GM18873 (cell line): ENCODE measurements at regions not wholly inside any gene's neighbourhood (a gene's known extent, or its start where the extent isn't known, plus 50 kb on each side); places are given as distances from the start of the nearest gene placed in this dataset.
A peak's percentile ranks its signal among the peaks of the same experiment; 100 is the strongest.
"Not testable (repeated sequence)": the region's sequence is repeated elsewhere in the genome, so short reads cannot be mapped to it uniquely, and the experiment has no call there.

Experiments used
- ATAC-seq: cut with Tn5 transposase; IDR thresholded peaks from one replicate; pipeline ENCODE4 v1.9.1; 2021; ENCODE audit warnings: mild to moderate bottlenecking, moderate library complexity, moderate number of reproducible peaks; ENCODE audit not compliant: unreplicated experiment, low FRiP score

DNA sequence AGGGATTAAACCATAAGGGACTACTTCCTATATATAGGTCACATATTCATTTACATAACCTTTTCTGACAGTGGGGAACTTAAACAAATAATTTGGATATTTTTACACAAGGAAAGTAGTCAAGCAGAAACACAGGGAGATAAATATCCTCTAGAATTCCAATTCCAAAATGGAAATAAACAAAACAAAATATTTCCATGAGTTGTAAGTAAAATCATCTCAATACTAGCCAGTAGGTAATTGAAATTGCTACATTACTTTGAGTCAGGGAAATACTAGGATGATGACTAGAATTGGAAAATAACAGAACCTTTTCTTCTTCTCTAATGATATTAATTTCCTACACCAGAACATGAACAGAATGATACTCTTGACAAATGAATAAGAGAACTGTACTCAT is 1308.1 kb upstream of the GJE1 start:
- ATAC-seq, result no peak

DNA sequence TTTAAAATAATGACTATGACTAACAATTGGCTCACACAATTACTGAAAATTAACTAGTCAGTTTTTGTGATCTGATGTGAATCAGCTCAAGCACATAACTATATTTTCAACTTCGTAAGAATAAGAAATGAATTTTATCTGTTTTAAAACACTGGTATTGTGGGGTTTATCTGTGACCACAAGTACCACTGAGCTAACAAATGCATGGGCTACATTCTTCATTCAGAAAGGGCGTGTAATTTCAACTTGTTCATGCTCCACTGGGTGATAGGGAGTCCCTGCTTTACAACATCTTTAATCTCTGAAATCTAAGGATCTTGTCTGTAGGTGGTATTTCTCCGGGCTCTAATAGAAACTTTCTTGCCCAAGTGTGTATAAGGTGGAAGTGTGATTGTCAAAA is 1311.5 kb upstream of the GJE1 start:
- ATAC-seq, result no peak

DNA sequence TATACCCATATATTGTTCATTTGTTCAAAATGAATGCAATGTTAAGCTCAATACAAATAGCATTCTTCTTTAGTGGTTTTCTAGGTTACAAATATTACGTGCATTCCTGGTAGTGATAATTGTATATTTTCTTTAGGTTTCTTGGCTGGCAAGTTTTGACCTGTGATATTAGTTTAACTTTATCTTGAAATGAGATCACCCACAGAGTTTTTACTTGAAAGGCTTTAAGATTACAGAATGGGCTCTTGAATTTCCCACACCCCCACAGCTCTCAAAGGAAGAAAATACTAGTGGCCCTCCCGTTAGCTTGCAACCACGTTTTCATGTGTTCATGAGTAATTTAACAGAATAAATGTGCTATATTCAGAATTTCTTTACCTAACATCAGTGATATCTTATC is 1315.5 kb upstream of the GJE1 start:
- ATAC-seq, result no peak

DNA sequence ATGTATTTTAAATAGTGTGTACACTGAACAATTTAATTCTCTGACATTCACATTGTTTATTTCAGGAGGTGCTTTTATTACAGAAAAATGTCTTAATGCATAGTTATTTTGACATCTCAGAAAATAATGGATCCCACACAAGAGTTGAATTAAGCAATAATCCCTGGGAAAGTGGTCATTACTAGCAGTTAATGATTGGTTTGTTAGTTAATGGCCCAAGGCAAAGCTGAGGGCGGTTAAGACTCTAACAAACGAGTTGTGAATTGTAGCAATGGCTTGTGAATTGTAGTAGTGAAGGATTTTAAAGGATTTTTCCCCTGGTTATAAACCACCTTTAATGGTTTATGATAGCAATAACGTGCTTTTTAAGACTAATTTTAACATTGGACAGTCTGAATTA is 1316.0 kb upstream of the GJE1 start:
- no peak for ATAC-seq

DNA sequence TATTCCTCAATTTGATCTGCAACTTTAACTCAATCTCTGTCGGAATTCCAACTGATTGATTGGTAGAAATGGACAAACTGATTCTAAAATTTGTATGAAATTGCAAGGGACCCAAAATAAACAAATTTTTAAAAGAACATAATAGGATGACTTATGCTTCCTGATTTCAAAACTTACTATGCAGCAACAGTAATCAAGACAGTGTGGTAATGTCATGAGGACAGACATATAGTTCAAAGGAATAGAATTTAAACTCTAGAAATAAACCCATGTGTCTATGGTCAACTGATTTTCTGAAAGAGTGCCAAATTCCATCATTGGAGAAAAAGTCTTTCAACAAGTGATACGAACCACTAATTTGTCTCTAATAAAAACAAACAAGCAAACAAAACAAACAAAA is 1320.1 kb upstream of the GJE1 start:
- no peak for ATAC-seq

DNA sequence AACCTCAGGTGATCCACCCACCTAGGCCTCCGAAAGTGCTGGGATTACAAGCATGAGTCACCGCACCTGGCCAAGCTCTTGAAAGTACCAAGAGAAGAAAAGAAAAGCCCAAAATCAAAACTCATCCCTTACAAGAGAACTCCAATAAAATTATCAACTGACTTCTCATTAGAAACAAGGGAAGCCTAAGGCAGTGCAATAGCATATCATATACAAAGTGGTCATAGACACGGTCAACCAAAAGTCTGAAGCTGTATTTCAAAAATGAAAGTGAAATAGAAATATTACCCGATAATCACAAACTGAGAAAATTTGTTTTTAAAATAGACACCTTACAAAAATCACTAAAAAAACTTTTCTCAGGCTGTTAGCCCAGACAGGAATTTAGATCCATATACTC is 1321.1 kb upstream of the GJE1 start:
- ATAC-seq, result no peak

DNA sequence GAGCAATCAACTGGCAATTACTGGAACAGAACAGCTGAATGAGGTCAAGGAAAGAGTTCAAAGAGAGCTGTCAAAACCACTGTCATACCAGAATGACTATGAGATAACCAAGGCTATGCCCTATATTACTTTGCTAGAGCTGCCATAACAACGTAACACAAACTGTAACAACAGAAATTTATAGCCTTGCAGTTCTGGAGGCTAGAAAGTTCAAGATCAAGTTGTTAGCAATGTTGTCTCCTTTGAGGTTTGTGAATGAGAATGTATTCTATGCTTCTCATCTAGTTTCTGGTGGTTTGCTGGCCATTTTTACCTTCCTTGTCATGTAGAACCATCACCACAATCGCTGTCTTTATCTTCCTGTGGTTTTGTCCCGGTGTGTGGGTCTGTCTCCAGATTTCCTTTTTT is 1323.0 kb upstream of the GJE1 start:
- peak; percentile 72 for ATAC-seq

DNA sequence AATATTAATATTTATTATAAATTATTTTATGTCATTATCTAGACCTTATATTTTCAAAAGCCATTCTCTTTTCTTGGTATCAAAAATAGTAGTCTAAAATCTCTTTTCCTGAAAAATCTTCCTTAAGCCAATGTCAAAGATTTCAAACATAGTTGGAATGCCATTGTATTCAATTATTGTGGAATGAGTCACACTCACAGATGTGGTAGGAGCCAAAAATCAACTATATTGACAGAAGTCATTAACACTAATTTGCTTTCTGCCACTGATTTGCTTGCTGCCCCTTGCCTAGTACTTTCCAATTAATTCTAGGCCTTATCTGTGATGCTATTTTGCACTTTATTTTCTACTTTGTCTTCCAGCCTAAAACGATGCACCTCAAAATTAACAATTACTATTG is 1326.3 kb upstream of the GJE1 start:
- no peak for ATAC-seq

DNA sequence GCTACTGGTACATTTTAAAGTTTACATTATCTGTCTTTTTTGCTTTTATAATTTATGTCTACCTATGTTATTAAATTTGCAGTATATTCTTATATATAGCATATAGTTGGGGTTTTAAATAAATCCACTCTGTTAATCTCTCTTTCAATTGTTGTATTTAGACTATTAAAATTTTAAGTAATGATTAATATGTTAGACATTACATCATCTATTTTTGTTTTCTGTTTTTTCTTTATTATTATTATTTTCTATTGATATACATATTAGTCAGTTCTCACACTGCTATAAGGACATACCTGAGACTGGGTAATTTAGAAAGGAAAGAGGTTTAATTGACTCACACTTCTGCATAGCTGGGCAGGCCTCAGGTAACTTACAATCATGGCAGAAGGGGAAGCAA is 1338.2 kb upstream of the GJE1 start:
- ATAC-seq, result no peak

DNA sequence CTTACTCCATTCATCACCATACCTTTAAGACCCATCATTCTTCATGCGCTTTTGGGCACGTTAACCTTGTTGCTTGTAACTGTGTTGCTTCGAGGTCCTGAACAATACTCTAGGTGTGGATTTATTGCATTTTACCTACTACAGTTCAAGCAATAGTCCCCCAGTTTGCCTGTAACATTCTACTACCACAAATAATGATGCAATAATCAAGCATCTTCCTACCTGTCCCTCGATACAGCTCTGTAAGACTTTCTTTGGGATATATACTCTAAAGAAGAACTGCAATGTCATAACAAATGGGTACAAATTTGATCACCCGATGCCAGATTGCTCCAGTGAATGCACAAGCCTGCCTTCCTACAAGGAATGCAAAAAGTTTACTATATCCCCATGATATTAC is 1342.6 kb upstream of the GJE1 start:
- no peak for ATAC-seq

DNA sequence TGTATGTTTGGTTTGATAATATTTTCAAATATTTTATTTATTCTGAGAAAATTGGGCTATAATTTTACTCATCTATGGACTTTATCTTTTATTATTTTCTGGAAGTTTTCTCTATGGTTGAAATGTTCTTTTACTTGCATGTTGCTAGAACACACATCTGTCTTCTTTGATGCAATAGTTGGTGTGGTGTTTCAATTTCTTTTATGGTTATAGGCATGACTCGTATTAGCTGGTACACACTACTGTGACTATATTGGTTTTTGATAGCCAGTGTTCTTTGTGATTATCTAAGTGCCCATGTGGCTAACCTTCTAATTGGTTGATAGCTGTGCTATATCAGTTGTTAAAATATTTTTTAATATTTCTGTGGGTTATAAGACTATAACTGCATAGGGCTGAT is 1343.3 kb upstream of the GJE1 start:
- no peak for ATAC-seq

DNA sequence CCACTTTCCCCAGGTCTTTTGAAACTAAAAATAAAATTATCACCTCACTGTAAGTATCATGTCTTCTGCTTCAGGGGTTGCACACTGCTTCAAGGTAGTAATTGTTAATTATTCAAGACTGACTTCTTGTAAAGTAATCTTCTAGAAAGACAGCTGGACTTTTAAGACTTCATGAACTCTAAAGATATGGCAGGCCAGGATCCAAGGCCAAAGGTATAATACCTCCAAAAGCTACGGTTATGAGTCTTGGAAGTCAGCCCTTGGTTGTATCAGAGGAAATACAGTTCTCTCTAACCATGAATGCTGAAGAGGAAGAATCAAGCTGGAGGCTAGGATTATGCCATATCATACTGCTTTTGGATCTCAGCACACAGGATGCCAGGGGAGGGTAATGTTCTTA is 1346.8 kb upstream of the GJE1 start:
- ATAC-seq, result no peak

DNA sequence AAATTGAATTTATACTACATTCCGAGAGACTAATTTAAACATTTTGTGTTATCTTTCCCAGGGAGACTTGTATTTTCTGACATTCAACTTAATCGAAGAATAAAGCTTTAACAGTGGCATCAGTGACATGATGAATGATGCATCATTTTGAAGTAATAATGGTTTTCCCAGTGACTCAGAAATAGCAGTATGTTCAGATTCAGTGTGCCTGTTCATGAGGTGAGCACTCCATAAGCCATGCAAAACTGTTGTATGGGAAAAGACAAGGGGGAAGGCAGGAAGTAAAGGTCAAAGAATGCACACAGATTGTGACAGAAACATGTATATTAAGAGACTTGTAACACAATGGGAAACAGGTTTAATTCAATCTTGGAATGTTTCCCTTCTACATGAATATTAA is 1348.2 kb upstream of the GJE1 start:
- ATAC-seq, result no peak

DNA sequence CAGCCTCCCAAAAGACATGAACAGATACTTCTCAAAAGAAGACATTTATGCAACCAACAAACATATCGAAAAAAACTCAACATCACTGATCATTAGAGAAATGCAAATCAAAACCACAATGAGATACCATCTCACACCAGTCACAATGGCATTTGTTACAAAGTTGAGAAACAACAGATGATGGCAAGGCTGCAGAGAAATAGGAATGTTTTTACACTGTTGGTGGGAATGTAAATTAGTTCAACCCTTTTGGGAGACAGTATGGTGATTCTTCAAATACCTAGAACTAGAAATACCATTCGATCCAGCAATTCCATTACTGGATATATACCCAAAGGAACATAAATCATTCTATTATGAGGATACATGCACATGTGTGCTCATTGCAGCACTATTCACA is 1349.2 kb upstream of the GJE1 start:
- not testable (repeated sequence) for ATAC-seq

DNA sequence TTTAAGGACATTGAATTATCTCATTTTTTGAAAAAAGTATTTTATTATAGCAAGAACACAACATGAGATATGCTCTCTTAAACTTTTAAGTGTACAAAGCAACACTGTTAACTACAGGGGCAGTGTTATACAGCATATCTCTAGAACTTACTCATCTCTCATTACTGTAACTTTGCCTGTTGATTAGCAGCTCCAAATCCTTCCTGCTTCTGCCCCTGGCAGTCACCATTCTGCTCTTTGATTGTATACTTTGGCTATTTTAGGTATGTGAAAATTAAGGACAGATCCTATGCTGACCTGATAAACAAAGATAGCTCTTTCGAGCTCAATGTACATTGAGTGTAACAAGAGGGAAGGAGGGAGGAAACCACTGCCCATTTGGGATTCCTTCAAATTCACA is 1349.8 kb upstream of the GJE1 start:
- ATAC-seq, result no peak

DNA sequence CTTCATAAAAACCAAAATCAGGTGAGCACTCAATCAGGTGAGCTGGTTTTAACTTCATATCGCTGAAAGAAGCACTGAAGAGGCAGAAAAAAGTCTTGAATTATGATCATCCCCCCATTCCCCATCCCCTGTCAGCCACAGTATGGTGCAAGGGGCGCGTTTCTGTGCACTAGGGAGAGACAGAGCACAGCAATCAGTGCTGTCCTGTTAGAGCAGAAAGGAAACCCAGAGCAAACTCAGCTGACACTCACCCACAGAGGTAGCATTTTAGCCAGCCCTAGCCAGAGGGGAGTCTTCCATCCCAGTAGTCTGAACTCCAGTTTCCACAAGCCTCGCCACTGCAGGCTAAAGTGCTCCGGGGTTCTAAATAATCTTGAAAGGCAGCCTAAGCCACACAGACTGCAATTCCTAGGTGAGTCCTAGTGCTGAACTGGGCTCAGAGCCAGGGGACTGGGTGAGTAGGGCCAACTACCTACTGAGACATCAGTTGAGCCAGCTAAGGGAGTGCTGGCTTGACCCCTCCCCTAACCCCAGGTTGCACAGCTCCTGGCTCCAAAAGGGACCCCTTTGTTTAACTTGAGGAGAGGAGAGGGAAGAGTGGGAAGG is 1352.6 kb upstream of the GJE1 start:
- no peak for ATAC-seq

DNA sequence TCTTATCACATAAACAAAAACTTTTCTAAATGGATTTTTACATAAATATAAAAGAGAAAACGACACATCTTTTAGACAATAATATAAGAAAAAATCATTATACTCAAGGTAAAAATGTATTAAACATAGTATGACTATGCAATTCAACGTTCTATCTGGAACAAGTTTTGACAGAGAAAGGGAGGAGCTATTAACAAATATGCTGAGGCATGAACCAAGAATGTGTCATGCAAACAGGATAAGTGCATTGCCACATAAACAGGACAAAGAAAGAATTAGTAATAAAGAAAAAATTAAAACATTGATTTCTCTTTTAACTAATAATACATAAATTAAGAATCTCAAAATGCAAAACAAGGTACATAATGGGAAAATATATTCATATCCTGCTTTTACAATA is 1353.4 kb upstream of the GJE1 start:
- ATAC-seq, result no peak

DNA sequence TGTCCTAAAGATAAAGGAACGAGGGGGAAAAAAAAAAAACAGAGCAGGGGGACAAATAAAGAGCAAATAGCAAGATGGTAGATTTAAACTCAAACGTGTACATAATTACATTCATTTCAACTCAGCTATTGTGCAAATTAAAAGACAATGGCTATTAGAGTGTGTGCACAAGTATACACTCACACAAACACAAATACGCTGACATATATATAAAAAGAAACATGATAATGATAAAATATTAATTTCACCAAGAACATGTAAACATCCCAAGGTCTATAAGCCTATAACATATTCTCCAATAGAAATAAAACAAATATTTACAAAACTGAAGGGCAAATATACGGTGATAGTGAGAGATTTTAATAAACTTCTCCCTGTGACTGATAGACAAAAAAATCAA is 1354.9 kb upstream of the GJE1 start:
- no peak for ATAC-seq

DNA sequence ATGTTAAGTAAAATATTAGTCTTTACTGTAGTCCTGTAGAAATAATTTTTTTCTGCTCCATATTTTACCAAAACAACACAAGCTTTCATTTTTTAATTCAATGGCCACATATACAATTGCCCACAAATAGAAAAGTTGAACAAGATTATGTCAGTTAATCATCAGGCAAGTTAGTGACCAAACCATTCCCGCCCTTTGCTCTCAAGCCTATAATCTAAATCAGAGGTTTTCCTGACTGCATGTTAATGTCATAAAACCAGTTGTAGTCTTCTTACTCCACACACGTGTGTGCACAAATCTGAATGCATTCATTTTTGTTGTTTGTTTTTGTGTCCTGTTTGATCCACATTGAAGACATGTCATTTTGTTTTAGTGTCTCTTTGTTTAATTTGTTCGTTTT is 1357.7 kb upstream of the GJE1 start:
- no peak for ATAC-seq

DNA sequence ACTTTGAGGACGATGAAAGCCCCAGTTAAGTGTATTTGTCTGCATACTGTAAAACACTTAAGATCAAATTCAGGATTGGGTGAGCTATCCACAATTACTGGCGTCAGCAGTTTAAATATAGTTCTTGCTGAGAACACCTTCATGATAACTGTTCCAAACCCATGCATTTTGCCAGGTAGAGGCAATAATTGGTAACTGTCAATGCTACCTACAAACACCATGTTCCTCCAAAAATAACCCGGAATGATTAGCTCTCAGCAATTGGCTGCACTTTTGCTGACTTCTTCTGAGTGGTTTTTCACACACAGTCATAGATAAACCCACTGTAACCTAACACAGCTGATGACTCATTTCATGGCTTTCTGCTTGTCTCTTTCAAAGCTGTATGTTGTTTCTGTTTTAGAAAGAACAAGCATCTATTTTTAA is 1358.6 kb upstream of the GJE1 start:
- peak; percentile 98 for ATAC-seq

DNA sequence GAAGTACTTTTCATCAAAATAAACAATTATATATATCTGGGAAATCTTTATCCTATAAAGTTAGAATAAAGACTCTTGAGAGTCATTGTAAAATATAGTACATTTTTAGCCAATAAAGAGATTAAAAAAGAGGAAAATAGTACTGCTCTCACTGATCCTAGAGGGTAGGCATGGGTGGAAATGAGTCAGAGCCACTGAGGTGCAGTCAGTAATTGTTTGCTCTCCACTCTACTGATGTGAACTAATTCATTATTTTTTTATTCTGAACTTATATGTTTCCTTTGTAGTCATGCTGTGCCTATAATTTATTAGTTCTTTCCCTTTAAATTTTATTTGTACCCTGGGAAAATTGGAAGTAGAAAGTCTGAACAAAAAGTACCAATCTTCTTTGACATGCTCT is 1359.4 kb upstream of the GJE1 start:
- ATAC-seq, result no peak

DNA sequence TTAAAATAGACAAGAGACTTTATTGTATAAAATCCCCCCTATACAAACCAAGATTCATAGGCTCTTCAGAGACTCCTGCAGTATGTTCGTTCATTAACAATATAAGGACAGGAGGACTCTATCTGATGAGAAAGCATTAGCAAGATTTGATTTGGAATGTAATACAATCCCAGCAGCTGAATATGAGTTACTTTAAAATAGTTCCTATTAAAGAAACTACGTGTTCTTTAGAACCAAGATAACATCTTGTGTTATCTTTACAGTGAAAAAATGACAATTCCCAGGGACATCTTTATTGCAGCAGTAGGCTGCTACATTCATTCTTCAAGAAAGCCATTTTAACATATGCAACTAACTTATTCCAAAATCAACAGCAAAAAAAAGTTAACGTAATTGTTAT is 1360.1 kb upstream of the GJE1 start:
- ATAC-seq, result no peak

DNA sequence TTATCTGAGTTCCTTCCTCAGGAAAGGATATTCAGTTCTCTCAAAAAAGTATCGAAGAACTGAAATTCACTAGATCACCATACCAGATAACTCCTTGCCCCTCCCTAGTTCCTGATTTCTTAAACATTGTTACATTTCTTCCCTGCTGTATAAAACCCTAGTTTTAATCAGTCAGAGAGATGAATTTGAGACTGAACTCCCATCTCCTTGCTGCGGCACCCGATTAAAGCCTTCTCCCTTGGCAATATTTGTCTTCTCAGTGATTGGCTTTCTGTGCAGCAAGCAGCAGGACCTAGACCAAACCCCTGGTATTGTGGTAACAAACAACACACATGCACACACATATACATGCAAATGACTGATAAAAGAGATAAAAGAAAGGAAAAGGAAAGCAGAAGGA is 1364.6 kb upstream of the GJE1 start:
- ATAC-seq, result no peak
